KBM-7 (cell line): ENCODE measurements at regions not wholly inside any gene's neighbourhood (a gene's known extent, or its start where the extent isn't known, plus 50 kb on each side); places are given as distances from the start of the nearest gene placed in this dataset.

Experiments used
- DNase-seq: peaks from one replicate; pipeline ENCODE4 v3.0.0-alpha.2; 2015
- in situ Hi-C: fragments of 300-500 bp; cut with MboI; formaldehyde crosslinking; loops from 2 replicates; pipeline ENCODE4 v1.14.3; 2020; ENCODE audit warnings: low sequenced_read_pairs, low pct_unique_long_range_greater_than_20kb, mixed read lengths

GRCh38 chr5:54646356-54647101, 129.0 kb downstream of the SNX18 start:
- in situ Hi-C loops: no loop called here
- peak; percentile 93 for DNase-seq

GRCh38 chr5:54645882-54646355, 128.4 kb downstream of the SNX18 start:
- DNase-seq: no peak
- in situ Hi-C loops: no loop called here

GRCh38 chr5:54644226-54644625, 126.7 kb downstream of the SNX18 start:
- no peak for DNase-seq
- in situ Hi-C loops: no loop called here

DNA sequence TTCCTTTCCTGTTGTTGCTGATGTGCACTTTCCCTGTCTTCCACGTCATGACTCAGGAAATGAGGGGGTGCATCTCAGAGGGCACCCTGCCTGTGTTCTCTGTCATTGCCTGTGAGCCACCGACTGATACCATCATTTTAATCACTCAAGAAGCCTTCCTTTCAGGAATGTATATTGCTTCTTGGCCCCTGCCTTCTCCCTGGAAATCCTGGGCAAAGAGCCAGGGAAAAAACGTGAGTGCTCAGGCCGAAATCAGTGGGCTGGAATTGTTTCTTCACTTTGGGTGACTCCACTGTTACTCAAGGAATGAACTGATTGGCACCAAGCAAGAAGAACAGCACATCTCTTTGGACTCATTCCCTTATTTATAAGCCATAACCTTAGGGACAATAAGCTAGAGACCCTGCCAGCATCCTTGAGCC, 126.1 kb downstream of the SNX18 start:
- DNase-seq: no peak
- in situ Hi-C loops: no loop called here

GRCh38 chr5:54639621-54640020, 122.1 kb downstream of the SNX18 start:
- no peak for DNase-seq
- in situ Hi-C loops: no loop called here

DNA sequence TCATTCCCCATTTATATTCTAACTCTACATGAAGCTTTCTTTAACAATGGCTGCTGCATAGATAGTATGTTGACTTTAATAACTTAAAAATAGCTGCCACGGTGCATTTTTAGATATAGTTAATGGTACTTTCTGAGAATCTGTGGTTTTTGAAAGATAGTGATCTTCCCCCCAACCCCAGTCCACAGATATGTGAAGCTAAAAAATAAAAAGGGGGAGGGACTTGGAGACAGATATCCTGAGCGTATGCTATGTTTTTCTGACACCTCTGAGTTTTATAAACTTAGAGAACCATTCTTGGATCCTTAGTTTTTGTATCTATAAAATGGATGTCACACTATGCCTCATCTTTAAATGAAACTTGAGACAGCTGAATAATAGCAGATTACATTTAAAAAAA, 120.5 kb downstream of the SNX18 start:
- DNase-seq: peak; percentile 11
- in situ Hi-C loops: no loop called here

DNA sequence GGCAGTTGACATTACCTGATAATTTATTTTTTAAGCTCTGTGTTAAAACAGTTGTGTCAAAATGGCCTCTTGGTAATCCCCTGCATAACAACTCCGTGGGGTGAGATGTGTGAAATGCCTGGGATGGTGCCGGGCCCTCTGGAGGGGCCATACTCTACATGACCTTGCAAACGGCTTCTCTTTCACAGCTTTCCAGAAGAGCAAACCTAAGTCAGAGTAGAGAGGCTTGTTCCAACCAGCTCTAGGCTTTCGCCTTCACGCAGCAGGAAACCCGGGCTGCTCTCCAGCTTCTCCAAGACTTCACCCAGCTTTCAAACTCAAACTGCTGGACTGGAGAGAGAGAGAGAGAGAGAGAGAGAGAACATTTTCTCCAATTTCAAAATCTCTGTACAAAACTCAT, 120.1 kb downstream of the SNX18 start:
- DNase-seq: no peak
- in situ Hi-C loops: no loop called here

GRCh38 chr5:54634089-54634488, 116.5 kb downstream of the SNX18 start:
- no peak for DNase-seq
- in situ Hi-C loops: no loop called here

- in situ Hi-C loops: no loop called here
- no peak for DNase-seq
These were observed 114.7 kb downstream of the SNX18 start for GRCh38 chr5:54632131-54632701.

GRCh38 chr5:54630738-54631359, 113.3 kb downstream of the SNX18 start:
- in situ Hi-C loops: no loop called here
- DNase-seq: no peak

DNA sequence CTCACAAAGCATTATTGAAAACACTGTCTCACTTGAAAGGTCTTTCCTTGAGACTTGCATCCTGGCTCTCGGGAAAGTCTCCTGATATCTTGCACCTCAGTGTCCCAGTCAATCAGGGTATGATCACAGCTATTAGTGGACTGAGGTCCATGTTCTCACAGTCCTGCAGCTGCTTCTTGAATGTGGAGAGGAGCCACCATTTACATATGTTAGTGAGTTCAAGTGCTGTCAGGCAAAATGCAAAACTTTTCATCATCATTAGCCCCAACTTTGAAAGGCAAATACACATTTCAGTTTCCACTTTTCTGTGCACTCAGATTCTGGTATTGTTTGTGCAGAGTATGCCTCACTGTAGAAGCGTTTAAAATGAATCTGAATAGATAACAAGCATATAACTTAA, 111.6 kb downstream of the SNX18 start:
- DNase-seq: no peak
- in situ Hi-C loops: no loop called here

- no peak for DNase-seq
- in situ Hi-C loops: no loop called here
These were observed 110.5 kb downstream of the SNX18 start for GRCh38 chr5:54628050-54628449.

- no peak for DNase-seq
- in situ Hi-C loops: no loop called here
These were observed 108.8 kb downstream of the SNX18 start for GRCh38 chr5:54626407-54626806.

DNA sequence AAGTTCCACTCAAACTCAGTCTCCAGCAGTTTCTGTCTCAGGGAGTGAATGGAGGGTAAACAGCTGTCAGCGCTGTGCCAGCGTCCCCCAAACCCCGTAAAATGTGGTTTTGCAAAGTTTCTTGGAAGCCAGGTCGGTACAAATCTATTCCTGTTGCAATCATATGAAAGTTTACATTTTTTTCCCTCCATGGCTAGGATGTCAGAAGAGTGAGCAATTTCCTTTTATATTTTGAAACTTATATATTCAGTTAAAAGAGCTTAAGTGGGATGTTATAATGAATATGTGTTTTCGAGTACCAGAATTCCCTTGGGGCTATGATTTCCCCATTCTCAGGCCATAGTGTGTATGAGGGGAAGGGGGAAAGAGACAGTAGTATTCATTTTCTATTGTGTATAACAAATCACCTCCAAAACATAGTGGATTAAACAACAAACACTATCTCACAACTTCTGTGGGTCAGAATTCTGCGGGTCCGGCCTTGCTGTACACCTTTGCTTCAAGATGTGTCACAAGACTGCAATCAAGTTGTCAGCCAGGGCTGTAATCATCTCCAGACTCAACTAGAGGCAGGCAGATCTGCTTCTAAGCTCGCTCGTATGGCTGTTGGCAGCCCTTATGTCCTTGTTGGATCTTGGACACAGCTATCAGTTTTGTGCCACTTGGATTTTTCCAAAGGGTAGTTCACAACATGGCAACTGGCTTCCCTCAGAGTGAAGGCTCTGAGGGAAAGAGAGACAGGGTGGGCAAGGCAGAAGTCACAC, 107.4 kb downstream of the SNX18 start:
- DNase-seq: peak; percentile 40

DNA sequence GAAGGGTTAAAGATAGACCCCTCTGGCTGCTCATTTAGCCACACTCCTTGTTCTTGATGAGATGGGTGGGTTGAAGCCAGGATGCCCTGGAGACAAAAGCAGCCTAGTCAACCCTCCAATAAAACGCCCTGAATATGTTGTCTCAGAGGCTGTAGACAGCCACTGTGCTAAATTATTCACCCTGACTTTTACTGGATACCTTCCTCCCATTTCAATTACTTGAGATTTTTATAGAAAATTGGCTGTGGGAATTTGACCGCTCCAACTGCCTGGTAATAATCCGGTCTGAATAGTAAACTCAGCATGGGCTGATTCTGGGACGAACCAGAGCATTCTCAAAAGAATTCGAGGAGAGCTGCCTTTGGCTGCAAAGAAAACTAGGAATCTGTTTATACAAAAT, 104.2 kb downstream of the SNX18 start:
- in situ Hi-C loops: no loop called here
- DNase-seq: no peak

More for the DNA sequence above, 107.4 kb downstream of the SNX18 start:
- in situ Hi-C loops: no loop called here

DNA sequence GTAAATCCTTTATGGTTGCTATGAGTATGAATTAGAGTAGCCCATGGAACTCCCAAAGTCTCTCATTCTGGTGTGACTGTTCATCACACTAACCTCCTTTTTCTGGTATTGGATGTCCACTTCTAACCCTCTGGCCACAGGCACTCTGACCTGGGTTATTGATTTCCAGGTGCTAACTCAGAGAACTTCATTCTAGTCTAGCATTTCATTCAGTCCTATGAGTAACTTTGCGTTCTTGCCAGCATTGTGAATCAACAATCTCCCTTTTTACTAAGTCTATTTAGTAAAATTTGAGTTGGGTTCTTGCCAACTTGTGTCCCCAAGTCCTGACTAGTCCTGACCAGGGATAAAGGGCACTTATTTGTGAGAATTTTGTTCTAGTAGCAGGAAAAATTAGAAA, 103.5 kb downstream of the SNX18 start:
- DNase-seq: no peak
- in situ Hi-C loops: no loop called here

- DNase-seq: peak; percentile 60
- in situ Hi-C loops: no loop called here
These were observed 102.8 kb downstream of the SNX18 start for GRCh38 chr5:54620141-54620933.

GRCh38 chr5:54619731-54620130, 102.2 kb downstream of the SNX18 start:
- in situ Hi-C loops: no loop called here
- DNase-seq: no peak
